Cerebellar nuclear complex (tissue), 1 donor: ENCODE measurements at regions not wholly inside any gene's neighbourhood (a gene's known extent, or its start where the extent isn't known, plus 50 kb on each side); places are given as distances from the start of the nearest gene placed in this dataset.

Experiments used
- DNase-seq, 2 experiments: peaks; one replicate each; lab custom pipeline; 2025; lab: John Stamatoyannopoulos, UW

DNA sequence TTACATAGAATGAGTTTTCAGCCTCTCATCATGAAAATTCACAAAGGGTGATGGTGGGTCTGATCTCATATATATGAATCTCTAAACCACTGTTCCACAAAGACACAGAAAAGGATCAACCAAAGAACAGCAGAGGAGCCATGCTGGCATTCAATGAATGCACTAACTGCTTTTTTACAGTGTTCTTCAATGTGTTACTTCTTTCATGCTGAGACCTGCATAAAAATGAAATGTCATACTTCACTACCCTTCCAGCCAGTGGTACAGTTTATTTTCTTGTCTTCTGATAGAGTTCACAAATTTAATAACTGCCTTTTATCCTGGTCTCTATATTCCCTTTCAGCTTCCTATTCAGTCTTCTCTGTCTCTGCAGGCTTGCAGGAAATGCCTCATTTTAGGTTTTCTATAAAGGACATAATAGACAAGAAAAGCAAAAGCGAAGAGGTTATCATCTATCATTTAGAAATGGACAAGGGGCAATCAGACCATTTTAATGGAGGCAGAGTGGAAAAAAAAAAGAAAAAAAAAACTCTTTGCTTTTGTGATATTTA is 836.7 kb upstream of the FOXG1 start:
- no peak for DNase-seq

DNA sequence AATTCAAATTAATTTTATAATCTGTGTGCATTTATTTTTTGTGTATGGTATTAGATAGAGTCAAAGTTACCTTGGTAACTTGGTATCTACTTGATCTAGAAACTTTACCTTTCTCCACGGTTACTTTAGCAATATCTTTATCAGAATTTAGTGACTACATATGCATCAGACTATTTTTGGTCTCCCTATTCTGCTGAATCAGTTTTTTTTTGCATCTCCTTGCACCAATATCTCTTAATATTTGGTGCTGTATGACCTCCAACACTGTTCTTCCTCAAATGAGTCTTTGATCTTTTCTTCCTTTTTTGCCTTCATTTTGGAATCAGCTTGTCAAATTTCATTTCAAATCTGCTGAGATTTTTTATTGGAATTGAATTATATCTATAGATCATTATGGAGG is 828.2 kb upstream of the FOXG1 start:
- no peak for DNase-seq

DNA sequence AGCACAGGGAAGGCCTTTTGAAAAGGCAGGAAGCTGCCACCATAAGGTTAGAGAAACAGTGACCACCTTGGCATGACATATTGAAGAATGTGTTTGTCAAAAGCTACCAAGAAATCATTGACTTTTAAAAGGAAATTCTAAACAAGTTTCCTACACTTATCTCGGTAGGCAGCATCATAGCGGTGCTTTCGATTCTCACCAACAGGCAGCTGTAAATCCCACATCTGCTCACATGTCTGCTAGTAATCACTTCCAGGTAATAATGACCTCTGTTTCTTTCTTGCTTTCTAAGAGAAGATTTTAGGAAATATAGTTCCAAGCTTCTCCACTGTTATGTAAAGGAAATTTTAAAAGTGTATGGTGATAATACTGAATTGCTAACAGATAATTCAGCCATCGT is 821.1 kb upstream of the FOXG1 start:
- DNase-seq = no peak

DNA sequence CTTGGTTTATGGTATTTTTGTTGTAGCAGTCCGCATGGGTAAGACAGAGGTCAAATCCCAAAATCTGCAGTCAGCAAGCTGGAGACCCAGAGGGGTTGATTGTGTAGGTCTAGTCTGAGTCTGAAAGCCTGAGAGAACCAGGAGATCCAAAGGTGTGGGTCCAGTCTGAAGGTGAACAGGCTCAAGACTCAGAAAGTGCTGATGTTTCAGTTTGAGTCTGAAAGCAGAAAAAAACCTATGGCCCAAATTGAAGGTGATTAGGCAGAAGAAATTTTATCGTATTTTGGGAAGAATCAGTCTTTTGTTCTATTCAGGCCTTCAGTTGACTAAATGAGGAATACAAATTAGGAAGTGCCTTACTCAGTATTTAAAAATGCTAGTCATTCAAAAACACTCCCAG is 807.8 kb upstream of the FOXG1 start:
- DNase-seq = no peak

DNA sequence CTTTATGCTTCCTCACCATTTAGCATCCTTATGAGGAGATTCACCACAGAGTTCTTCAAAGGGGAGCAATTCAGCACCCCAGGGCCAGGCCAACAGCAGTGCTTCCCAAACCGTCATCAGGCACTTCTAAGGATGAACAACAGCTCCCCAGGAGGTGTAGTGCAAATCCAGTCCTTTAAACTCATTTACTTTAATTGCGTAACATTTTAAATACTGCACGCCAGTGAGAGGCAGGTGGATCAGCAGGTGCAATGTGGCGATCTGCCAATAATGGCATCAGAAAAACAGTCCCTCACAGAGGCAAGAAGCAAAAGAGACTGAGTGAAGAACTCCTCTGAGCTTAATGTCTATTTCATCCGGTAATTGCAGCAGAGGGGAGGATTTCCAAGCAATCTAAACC is 770.9 kb upstream of the FOXG1 start:
- no peak for DNase-seq

DNA sequence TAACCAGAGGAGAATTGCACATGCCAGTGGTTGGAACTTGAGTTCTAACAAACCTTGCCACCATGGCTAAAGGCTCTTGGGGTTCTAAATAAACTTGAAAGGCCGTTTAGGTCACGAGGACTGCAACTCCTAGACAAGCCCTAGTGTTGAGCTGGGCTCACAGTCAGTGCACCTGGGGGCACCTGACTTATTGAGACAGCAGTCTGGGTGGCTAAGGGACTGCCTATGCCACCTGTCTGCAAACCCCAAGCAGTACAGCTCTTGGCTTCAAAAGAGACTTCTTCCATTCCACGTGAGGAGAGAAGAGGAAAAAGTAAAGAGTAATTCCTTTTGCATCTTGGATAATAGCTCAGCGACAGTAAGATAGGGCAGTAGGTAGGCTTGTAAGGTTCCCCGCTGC is 765.6 kb upstream of the FOXG1 start:
- no peak for DNase-seq

DNA sequence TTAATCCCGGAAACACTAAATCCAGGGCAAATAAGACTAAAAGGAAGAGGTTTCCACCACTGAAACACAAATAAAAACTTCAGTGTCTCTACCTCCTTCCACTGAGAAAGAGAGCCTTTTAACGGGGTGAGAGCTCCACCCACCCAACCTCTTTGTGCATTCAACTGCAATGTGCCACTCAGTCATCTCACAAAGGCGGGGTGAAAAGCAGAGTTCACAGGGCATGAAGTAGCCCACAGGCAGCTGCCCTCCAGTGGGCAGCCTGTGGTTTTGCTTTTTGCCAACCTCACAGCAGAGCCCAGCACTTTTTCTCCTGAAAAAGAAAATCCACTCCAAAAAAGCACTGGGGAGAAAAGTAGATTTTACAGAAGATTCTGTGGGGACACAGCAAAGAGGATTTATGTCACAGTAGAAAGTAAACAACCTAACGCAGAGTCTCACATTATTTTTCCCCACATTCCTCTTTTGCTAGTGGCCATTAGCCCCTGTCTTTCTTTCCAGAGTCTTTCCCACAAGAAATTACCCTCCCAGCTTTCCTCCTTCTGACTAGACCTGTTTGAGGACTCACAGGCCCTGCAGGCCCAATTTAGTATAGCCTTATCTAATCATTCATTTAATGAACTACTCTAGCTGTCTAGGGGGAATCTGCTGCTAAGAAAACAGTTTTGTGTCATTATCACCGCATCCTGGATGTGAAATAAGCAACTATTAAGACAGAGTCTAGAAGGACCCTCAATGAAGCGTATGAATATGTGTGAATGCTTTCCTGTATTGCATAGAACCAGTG is 753.8 kb upstream of the FOXG1 start:
- no peak for DNase-seq

DNA sequence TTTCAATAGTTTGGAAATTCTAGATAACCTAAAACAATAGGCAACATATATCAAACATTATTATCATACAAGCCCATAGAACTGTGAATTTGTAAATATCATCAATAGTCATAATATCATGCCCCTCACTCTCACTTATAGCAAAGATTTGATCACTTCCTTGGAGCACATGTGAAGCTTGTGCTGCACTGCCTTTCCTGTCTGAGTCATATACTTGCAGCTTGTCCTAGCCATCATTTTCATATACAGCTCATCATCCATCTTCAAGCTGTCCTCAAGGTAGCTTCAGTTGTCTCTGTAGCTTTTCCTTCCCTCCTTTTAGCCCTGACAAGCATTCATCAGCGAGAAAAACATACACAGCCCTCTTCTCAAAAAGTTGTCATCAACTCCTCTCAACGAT is 746.5 kb upstream of the FOXG1 start:
- DNase-seq = no peak

DNA sequence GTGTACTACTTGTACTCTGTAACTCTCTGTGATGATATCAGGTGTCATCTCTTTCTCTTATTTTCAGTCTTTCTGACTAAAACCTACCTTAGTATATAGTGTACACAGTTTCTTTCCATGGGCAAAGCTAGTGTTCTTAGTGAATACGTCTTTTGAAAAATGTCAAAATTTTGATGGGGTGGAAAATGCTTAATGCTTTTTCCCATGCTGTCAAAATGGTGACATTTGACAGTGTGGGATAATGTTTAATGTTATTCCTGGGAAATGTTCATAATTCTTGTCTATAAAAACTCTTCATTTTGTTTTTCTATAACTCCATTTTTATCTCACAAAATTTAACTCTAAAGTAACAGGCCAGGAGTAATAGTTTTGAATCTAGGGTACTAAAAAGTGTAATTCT is 742.7 kb upstream of the FOXG1 start:
- DNase-seq = no peak

DNA sequence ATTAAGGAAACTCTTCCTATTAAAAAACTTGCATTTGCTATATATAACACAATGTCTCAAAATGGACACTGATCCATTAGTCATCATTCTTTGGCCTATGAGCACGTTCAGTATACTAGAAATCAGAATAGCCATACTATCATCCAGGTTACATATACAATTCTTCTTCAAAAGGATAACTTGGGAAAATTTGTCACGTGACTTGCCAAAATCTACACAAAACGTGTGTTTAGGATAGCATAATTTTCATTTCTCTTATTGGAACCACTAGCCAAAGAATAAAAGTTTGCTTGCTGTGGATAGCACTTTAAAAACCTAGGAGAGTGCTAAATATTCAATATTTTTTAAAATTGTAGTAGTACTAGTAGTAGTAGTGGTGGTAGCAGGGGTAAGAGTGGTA is 714.3 kb upstream of the FOXG1 start:
- no peak for DNase-seq

DNA sequence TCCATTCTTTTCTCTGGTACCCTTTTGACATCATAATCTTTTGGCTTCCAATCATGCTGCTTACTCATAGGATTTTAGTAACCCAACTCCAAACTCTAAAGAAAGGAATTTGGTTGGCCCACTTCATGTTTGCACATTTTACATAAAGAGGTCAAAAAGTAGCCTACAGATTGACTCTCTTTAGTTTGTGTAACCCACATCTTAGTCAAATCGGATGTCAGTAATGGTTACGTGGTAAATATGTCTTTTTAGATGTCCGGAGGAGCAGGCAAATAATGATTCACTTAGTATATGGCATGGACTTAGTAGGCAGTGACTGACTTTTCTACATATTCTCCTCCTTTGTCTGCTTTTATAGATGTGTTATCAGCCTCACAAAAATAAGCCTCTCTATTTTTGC is 711.6 kb upstream of the FOXG1 start:
- no peak for DNase-seq

DNA sequence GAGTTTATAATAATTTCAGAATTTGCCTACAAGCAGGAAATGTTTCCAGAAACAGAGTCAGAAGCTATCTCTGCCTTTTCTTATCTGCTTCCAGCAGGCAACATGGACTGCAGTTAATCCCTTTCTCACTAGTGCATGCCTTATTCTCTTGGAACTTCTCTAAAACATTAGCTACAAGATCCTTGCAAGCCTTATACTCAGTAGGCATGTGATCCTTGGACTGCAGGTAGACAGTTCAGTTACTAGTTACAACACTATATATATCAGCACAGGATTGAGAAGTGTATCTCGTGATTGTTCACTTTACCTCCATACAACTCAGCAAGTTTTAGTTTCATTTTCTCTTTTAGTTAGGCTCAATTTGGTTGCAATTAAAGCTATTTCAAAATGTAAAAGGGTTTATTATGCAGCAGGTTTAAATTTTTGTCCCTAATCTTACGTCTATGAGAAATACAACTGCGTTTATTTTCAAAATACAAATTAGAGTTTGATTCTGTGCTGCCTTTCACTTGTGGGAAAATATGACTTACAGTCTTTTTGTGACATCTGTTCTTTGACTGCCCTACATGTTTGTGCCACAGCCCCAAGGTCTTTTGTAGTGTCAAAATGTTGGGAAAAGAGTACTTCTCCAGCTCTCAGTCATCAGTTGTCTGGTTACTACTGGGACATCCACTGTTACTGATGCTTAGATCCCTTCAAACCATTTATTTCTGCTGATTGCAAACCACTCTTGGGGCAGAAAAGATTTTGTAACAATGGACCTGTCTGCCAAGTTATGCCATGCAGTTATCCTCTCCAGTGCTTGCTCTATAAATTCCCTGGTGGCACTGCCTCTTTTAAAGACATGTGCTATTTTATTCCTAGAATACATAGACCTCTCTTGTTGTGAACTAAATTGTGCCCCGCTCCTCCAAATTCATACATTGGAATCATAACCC is 709.0 kb upstream of the FOXG1 start:
- DNase-seq = no peak

DNA sequence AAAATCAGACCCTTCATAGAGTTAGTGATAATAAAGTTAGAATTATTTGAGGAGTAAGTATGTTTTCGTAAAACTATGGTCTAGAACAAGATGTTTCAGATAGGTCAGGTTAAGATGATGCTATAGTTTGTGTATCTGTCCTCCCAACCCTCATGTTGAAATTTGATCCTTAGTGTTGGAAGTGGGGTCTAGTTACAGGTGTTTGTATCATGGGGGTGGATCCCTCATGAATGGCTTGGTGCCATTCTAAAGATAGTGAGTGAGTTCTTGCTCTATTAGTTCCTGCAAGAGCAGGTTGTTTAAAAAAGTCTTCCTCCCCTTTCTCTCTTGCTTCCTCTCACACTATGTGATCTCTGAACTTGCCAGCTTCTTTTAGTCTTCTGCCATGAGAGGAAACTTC is 707.3 kb upstream of the FOXG1 start:
- no peak for DNase-seq

DNA sequence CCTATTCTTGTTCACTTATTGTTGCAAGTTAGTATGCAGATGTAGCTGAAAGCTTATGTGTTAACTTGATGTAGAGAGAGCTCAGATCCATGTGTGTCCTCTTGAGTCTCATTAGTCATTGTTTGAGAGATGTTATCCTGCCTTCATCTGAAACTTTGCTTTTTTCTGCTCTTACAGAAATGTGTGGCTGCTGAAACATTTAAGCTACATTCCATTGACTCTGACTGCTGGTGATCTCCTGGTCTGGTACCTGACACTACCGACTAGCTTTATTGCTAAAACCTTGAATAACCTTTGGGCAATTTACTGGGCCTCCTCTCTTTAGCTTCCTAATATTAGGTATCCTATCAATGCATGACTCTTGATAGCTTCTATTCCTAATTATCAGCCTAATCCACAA is 705.6 kb upstream of the FOXG1 start:
- no peak for DNase-seq

DNA sequence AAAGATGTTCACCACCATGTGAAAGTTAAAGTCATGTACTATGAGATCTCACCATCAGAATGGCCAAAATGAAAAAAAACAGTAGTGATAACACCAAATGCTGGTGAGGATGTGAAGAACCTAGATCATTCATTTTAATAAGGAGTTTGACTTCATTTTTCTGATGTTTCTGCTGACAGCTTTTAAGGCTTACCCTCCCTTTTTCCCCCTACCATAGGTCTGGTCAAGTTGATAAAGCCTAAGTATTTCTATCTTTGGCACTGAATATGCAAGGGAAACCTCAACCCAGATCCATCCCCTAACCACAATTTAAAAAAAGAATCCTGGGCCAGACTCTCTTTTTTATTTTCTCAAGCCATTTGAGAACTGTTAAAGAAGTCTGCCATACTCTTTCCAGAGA is 689.6 kb upstream of the FOXG1 start:
- no peak for DNase-seq

DNA sequence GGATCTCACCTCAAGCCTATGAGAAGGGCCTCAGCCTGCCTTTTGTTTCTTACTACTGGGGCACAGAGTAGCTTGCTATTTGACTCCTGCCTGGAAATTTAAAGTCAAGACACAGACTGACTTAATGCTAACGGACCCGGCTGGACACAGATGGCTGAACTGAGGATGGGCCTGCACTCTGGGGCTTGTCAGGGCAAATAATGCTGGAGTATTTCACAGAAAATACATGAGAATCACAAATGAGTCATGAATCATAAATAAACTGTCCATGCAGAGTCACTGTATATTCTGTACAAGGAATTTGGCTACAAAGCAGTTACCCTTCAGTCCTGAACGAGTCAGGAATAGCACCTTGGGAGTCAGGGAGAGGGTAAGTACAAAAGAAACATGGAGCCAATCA is 683.2 kb upstream of the FOXG1 start:
- no peak for DNase-seq

DNA sequence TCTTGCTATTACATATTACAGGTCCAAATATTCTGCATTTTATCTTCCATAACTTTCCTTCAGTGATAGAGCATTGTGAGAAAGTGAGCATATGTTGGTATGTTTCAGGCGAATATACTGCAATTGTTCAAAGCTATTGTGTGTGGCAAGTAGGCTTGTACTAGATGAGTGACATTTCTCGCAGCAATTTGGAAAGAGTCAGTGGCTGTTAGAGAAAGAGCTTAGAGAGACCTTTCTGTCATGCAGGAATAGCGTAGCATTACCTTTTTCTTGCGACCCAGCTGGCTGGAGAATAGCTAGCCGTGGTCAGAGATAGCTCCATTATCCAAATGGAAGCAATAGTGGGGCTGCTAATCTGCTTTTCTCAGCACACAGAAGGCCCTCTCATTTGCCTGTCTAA is 678.5 kb upstream of the FOXG1 start:
- DNase-seq = no peak

DNA sequence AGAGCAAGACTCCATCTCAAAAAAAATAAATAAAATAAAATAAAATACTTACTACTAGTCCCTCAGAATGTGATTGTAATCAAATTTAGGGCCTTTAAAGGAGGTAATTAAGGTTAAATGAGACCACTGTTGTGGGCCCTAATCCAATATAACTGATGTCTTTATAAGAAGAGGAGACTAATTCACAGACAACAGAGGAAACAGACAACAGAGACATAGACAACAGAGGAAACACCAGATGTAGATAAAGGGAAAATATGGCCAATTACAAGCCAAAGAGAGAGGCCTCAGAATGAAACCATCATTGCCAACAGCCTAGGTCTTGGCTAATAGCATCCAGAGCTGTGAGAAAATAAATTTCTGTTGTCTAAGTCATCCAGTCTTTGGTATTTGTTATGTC is 669.0 kb upstream of the FOXG1 start:
- no peak for DNase-seq

DNA sequence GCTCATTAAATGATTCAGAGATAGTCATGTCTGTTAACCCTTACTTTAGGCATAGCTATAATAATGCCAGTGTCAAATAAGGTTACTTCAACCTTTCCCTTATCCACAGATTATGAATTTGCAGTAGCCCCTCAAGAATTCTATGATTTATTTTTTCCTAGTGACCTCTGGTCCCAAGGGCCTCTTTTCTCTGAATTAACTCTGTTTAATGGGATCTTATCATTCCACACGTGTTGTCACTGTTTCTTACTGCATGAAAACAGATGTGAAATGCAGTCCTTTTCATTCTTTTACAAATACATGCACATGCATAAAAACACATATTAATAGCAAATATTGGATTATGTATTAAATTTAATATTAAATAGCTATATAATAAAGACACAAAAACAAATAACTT is 667.7 kb upstream of the FOXG1 start:
- DNase-seq = no peak

DNA sequence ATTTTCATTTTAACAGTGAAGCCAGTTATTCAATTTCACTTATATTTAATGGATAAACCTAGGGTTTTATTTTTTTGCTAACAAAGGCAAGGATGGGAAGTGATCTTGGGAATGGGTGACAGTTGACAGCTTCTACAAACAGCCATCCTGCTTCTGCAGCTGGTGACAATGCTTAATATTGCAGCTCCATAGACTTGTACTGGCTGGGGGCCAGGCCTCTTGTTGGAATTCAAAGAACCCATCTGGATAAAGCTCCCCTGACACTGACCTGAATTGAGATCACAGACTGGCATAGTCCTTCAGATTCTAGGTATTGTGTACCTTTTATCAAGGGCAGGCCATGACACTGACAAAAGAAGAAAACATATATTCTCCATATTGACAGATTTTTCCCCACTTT is 664.6 kb upstream of the FOXG1 start:
- DNase-seq = no peak

DNA sequence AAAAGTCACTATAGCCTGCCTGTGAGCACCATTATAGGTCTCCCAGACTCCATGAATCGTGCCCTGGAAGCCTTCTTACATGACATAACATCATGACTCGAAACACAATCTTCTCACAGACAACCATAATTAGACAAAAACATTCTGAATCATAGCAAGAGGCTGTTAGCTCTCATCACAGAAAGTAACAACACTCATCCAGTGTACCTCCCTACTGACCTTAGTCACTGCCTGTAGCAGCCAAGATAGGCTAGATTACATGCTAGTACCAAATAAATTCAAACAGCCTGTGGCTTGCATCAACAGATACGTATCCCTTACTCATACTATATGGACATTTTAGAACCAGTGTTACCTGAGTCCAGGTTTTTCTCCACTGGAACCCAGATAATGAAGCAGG is 663.8 kb upstream of the FOXG1 start:
- DNase-seq = no peak

DNA sequence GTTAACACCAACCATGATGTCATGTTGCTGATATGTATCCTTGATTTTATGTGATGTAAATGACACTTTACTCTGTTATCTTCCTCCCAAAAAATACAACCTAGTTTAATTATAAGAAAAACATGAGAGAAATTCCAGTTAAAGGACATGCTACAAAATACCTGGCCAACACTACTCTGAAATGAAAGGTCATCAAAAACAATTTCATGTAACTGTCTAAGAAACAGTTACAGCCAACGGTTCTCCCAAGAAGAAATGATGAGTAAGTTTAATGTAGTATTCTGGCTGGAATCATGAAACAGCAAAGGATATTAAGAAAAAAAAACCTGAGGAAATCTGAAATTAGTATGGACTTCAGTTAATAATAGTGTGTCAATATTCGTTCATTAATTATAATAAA is 653.3 kb upstream of the FOXG1 start:
- DNase-seq = no peak

DNA sequence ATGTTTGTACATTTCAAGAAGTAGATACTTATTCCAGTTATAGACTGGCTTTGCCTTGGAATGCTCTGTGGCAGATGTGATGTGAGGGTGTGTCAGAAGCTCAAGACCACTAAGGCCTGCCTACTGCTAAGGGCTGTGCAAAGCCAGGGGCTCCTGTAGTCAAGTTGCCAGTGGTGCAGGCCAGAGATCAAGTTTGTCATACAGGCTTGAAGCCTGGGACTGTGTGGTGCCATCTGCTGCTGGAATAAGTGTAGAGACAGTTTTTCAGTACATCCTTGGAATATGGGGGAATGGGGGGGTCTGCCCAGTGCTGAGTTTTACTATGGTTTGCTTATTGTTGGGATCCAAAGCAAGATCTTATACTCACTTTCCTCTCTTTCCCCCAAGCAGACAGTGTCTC is 649.9 kb upstream of the FOXG1 start:
- DNase-seq = no peak
